PC-3 (cell line): ENCODE measurements at regions not wholly inside any gene's neighbourhood (a gene's known extent, or its start where the extent isn't known, plus 50 kb on each side); places are given as distances from the start of the nearest gene placed in this dataset.

Experiments
- ATAC-seq: fragments of 200-7000 bp; cut with Tn5 transposase; 2 replicates; pipeline ENCODE4 v1.9.1; 2020; ENCODE audit warnings: mild to moderate bottlenecking, moderate library complexity
- BruUV-seq: library from RNA; stranded (reverse); fragments of 400-500 nt; replicated peaks from 2 replicates; lab custom pipeline; 2021; lab: Mats Ljungman, UMichigan
- CTCF ChIA-PET: fragments of 300-600 bp; sonication (Branson Sonifier 250); formaldehyde crosslinking; loops from one replicate; lab custom pipeline; 2022; ENCODE audit warnings: antibody characterized with exemption; lab: Charles Lee
- POLR2A ChIA-PET: fragments of 300-600 bp; sonication (Branson Sonifier 250); formaldehyde crosslinking; loops from one replicate; lab custom pipeline; 2022; ENCODE audit warnings: antibody characterized with exemption; ENCODE audit not compliant: unreplicated experiment; lab: Charles Lee
- DNase-seq: peaks from one replicate; pipeline ENCODE4 v3.0.0-alpha.2; 2015
- H2AFZ ChIP-seq: fragments of 300-600 bp; sonication (generic); 2 replicates; pipeline ENCODE4 v1.6.0; 2016; ENCODE audit warnings: antibody characterized with exemption, low read length
- H3F3A ChIP-seq: fragments of 300-600 bp; sonication (generic); one replicate; pipeline ENCODE4 v1.6.0; 2017; ENCODE audit warnings: antibody characterized with exemption, low read length, control low read depth, mild to moderate bottlenecking; ENCODE audit not compliant: unreplicated experiment
- H3K27ac ChIP-seq: fragments of 300-600 bp; sonication (generic); 2 replicates; pipeline ENCODE4 v1.5.1; 2016; ENCODE audit warnings: mild to moderate bottlenecking, low read length
- H3K27me3 ChIP-seq: fragments of 300-600 bp; sonication (generic); 2 replicates; pipeline ENCODE4 v1.6.1; 2016; ENCODE audit warnings: low read length, mixed read lengths
- H3K36me3 ChIP-seq: fragments of 300-600 bp; sonication (generic); 2 replicates; pipeline ENCODE4 v1.6.1; 2016; ENCODE audit warnings: low read depth, mixed run types, low read length, mixed read lengths
- H3K4me1 ChIP-seq: fragments of 300-600 bp; sonication (generic); 2 replicates; pipeline ENCODE4 v1.5.1; 2016; ENCODE audit warnings: low read length; ENCODE audit not compliant: insufficient read depth
- H3K4me2 ChIP-seq: fragments of 300-600 bp; sonication (generic); 2 replicates; pipeline ENCODE4 v1.6.0; 2016; ENCODE audit warnings: low read length
- H3K4me3 ChIP-seq: fragments of 300-600 bp; sonication (generic); 2 replicates; pipeline ENCODE4 v1.5.1; 2016; ENCODE audit warnings: mild to moderate bottlenecking, low read length, mixed read lengths
- H3K79me2 ChIP-seq: fragments of 300-600 bp; sonication (generic); 2 replicates; pipeline ENCODE4 v1.6.1; 2017; ENCODE audit warnings: low read length, mixed read lengths
- H3K9ac ChIP-seq: fragments of 300-600 bp; sonication (generic); 2 replicates; pipeline ENCODE4 v1.6.0; 2016; ENCODE audit warnings: mild to moderate bottlenecking, low read length
- H3K9me2 ChIP-seq: fragments of 300-600 bp; sonication (generic); replicated peaks from 2 replicates; pipeline ENCODE4 v1.6.1; 2016; ENCODE audit warnings: mixed run types, low read length, mixed read lengths
- H3K9me3 ChIP-seq: fragments of 300-600 bp; sonication (generic); 2 replicates; pipeline ENCODE4 v1.6.1; 2016; ENCODE audit warnings: low read length, mixed read lengths
- H4K20me1 ChIP-seq: fragments of 300-600 bp; sonication (generic); 2 replicates; pipeline ENCODE4 v1.6.1; 2016; ENCODE audit warnings: low read length, mixed read lengths
- CTCF ChIP-seq: fragments of 300-600 bp; sonication (generic); conservative IDR thresholded peaks from 2 replicates; pipeline ENCODE4 v1.5.1; 2017; ENCODE audit warnings: antibody characterized with exemption, low read depth, mild to moderate bottlenecking, low read length
- EZH2 ChIP-seq: fragments of 300-600 bp; sonication (generic); IDR thresholded peaks from one replicate; pipeline ENCODE4 v1.6.1; 2017; ENCODE audit warnings: antibody characterized with exemption, mild to moderate bottlenecking, low read length; ENCODE audit not compliant: unreplicated experiment
- EZH2phosphoT487 ChIP-seq: fragments of 300-600 bp; sonication (generic); IDR thresholded peaks from 2 replicates; pipeline ENCODE4 v1.6.1; 2018; ENCODE audit warnings: mild to moderate bottlenecking, antibody characterized with exemption, low read length, borderline replicate concordance
- intact Hi-C: fragments of 100-400 bp; cut with micrococcal nuclease; formaldehyde crosslinking; loops from 2 replicates; pipeline ENCODE4 v1.9.0; 2023

- Histone ChIP-seq H3F3A (peaks cover 10% of the 10 kb centered on the region), H4K20me1 (no peaks in the 10 kb centered on the region), H3K9me3 (no peaks in the 10 kb centered on the region; the same call in 1 of the 2 replicates), H3K36me3 (no peaks in the 10 kb centered on the region), H3K4me2 (peak overlapping the region; percentile 38), H3K9me2 (no peaks in the 10 kb centered on the region), H3K9ac (peak overlapping the region; percentile 66), H3K27me3 (no peaks in the 10 kb centered on the region), H3K79me2 (no peaks in the 10 kb centered on the region), H3K4me3 (no peak overlapping the region), H3K4me1 (peaks cover 37% of the 10 kb centered on the region), H3K27ac (peak overlapping the region; percentile 88), H2AFZ (no peak overlapping the region)
- ChIA-PET POLR2A (interaction anchor here (0.5 kb wide), 1 partner anchor 261 kb away, joined by 4 read pairs; no protein-coding TSS in a partner anchor), CTCF (no interaction called here)
- ATAC-seq (peak; percentile 49), DNase-seq (peak; percentile 52)
- intact Hi-C loops: loop anchor here (1.0 to 5.0 kb wide), 2 partner anchors 34 to 262 kb away; no protein-coding TSS in a partner anchor
- TF ChIP-seq EZH2: no peak
- no peak for TF ChIP-seq EZH2phosphoT487
- TF ChIP-seq CTCF: no peak
- no TSS peak for BruUV-seq
Measured at GRCh38 chr3:102124704-102125103, 275.4 kb downstream of the NFKBIZ start.

GRCh38 chr3:102125197-102125993 lies 276.1 kb downstream of the NFKBIZ start:
- H2AFZ ChIP-seq: no peak overlapping the region
- no peaks in the 10 kb centered on the region for H3K9me2 ChIP-seq
- peak; percentile 2; the same call in 1 of the 2 replicates for ATAC-seq
- TSS peak; percentile 85 for BruUV-seq
- ChIA-PET POLR2A (no interaction called here), CTCF (no interaction called here)
- H3K27me3 ChIP-seq: no peaks in the 10 kb centered on the region
- intact Hi-C loops: loop anchor here (5.0 kb wide), 1 partner anchor 263 kb away; no protein-coding TSS in a partner anchor
- H3K4me1 ChIP-seq: peaks cover 44% of the 10 kb centered on the region
- no peak overlapping the region for H3K4me3 ChIP-seq
- H3K27ac ChIP-seq: peak overlapping the region; percentile 88
- H3K9ac ChIP-seq: peak overlapping the region; percentile 66
- no peak for DNase-seq
- H3K4me2 ChIP-seq: peak overlapping the region; percentile 38
- no peaks in the 10 kb centered on the region for H4K20me1 ChIP-seq
- H3K9me3 ChIP-seq: no peaks in the 10 kb centered on the region; the same call in 1 of the 2 replicates
- no peaks in the 10 kb centered on the region for H3K36me3 ChIP-seq
- H3F3A ChIP-seq: peaks cover 14% of the 10 kb centered on the region
- TF ChIP-seq EZH2 (no peak), CTCF (no peak), EZH2phosphoT487 (no peak)
- no peaks in the 10 kb centered on the region for H3K79me2 ChIP-seq

GRCh38 chr3:102125994-102126368 lies 276.7 kb downstream of the NFKBIZ start:
- Histone ChIP-seq H2AFZ (no peak overlapping the region), H3K9me3 (no peaks in the 10 kb centered on the region; the same call in 1 of the 2 replicates), H4K20me1 (no peaks in the 10 kb centered on the region), H3K27ac (peak overlapping the region; percentile 88), H3K4me3 (no peak overlapping the region), H3K4me2 (peak overlapping the region; percentile 38), H3F3A (peaks cover 14% of the 10 kb centered on the region), H3K9ac (peak overlapping the region; percentile 66), H3K36me3 (no peaks in the 10 kb centered on the region), H3K27me3 (no peaks in the 10 kb centered on the region), H3K79me2 (no peaks in the 10 kb centered on the region), H3K4me1 (peaks cover 49% of the 10 kb centered on the region), H3K9me2 (no peaks in the 10 kb centered on the region)
- peak; percentile 61 for ATAC-seq
- CTCF ChIA-PET: interaction anchor here (0.6 kb wide), 1 partner anchor 11 kb away, joined by 3 read pairs; no protein-coding TSS in a partner anchor
- no TSS peak for BruUV-seq
- intact Hi-C loops: loop anchor here (1.0 to 5.0 kb wide), 3 partner anchors 30 to 264 kb away; no protein-coding TSS in a partner anchor
- POLR2A ChIA-PET: no interaction called here
- DNase-seq: peak; percentile 89
- TF ChIP-seq EZH2: no peak
